ENCODE measurements at regions not wholly inside any gene's neighbourhood (a gene's known extent, or its start where the extent isn't known, plus 50 kb on each side); places are given as distances from the start of the nearest gene placed in this dataset.

DNA sequence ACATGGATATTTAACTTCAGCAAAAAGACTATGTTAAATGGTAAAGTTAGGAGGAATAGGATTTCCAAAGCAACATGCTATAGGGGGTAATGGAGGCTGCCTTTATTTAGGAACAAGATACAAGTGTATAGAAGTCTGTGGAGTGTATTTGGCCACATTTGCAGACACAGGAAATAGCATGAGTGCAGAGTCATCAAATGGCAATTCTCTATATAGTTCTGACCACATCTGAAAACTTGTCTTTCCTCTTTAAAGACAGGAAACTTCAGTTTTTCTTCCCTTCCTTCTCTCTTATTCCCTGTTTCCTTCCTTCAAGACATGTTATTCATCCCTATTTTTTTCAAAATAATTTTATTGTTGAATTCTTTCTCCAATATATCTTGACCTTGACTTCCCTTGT, 119.3 kb upstream of the PITX2 start:
- Histone ChIP-seq H3K4me3 (replicated peaks in 1 of 3; ENCODE audit: insufficient read depth in 1 of 3, low read depth in 1 of 3, low read length in 3 of 3) (no peak overlapping the region), H3K27me3 (ENCODE audit: control insufficient read depth in 2 of 2, insufficient read depth in 2 of 2, low read length in 2 of 2) (no peaks in the 10 kb centered on the region), H3K36me3 (ENCODE audit: control insufficient read depth in 2 of 2, extremely low read depth in 1 of 2, insufficient read depth in 2 of 2, low read length in 2 of 2) (no peaks in the 10 kb centered on the region), H4K20me1 (replicated peaks; ENCODE audit: control insufficient read depth, extremely low read depth, insufficient read depth, low read length) (no peaks in the 10 kb centered on the region), H3K9me3 (replicated peaks; ENCODE audit: control insufficient read depth, insufficient read depth, low read length) (no peaks in the 10 kb centered on the region), H3K9ac (replicated peaks; ENCODE audit: extremely low read depth, insufficient read depth, low read length) (no peak overlapping the region), H3K4me2 (ENCODE audit: insufficient read depth, low read length) (no peak overlapping the region), H3K79me2 (ENCODE audit: control insufficient read depth, insufficient read depth, low read length) (no peaks in the 10 kb centered on the region), H3K27ac (ENCODE audit: insufficient read depth, low read depth, low read length) (no peak overlapping the region), H3K4me1 (ENCODE audit: control insufficient read depth, extremely low read depth, insufficient read depth, low read length) (peaks cover 3% of the 10 kb centered on the region), H2AFZ (ENCODE audit: low read depth, low read length) (no peak overlapping the region), H3K9me1 (replicated peaks; ENCODE audit: control insufficient read depth, extremely low read depth, insufficient read depth, low read length) (no peaks in the 10 kb centered on the region)
- TF ChIP-seq FOS (IDR thresholded peaks at IDR 0.05; ENCODE audit: borderline replicate concordance, insufficient read depth, low read length) (peak; percentile 52), POLR2A (IDR thresholded peaks at IDR 0.05; ENCODE audit: low read depth, low read length) (no peak)
- ChIA-PET POLR2A (no interaction called here), CTCF (no interaction called here)
- BruUV-seq (replicated peaks) = no TSS peak
- FAIRE-seq (no peak), DNase-seq (ENCODE audit: low read depth, low spot score) (peak; percentile 13)
- dilution Hi-C loops (cut with MboI; ENCODE audit: extremely low pct_ligation_motif_present, low sequenced_read_pairs) = no loop called here
- intact Hi-C loops (cut with micrococcal nuclease) = no loop called here

DNA sequence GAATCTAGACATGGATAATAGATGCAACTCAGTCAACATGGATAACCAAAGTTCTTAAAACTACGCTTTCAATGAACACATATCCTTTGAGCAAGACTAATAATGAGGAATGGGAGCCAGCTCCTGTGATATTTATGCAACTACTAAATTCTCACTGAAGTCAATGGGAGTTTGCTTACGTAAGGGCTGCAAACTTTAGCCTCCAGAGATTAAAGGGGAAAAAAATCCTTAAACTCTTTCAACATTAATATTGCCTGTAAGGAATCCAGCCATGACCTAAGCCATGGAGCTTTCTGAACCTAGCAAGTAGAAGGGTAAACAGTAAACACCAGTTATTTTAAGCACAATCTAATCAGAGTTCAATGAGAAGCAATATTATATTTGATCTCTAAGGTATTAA, 125.2 kb upstream of the PITX2 start:
- H3K9me3 ChIP-seq (replicated peaks; ENCODE audit: control insufficient read depth, insufficient read depth, low read length) = no peaks in the 10 kb centered on the region
- POLR2A ChIA-PET = no interaction called here
- no TSS peak for BruUV-seq (replicated peaks)

More for the DNA sequence above, 125.2 kb upstream of the PITX2 start:
- H3K4me2 ChIP-seq (ENCODE audit: insufficient read depth, low read length) = no peak overlapping the region
- CTCF ChIA-PET = no interaction called here
- no peaks in the 10 kb centered on the region for H3K9me1 ChIP-seq (replicated peaks; ENCODE audit: control insufficient read depth, extremely low read depth, insufficient read depth, low read length)
- dilution Hi-C loops (cut with MboI; ENCODE audit: extremely low pct_ligation_motif_present, low sequenced_read_pairs) = no loop called here
- H3K27me3 ChIP-seq (ENCODE audit: control insufficient read depth in 2 of 2, insufficient read depth in 2 of 2, low read length in 2 of 2) = no peaks in the 10 kb centered on the region
- no peak for DNase-seq (ENCODE audit: low read depth, low spot score)
- intact Hi-C loops (cut with micrococcal nuclease) = no loop called here
- no peaks in the 10 kb centered on the region for H3K4me1 ChIP-seq (ENCODE audit: control insufficient read depth, extremely low read depth, insufficient read depth, low read length)
- TF ChIP-seq POLR2A (IDR thresholded peaks at IDR 0.05; ENCODE audit: low read depth, low read length) (no peak), MAX (IDR thresholded peaks at IDR 0.05; ENCODE audit: insufficient read depth, insufficient read length) (no peak), EZH2 (IDR thresholded peaks at IDR 0.05; ENCODE audit: borderline replicate concordance, low read depth, low read length, severe bottlenecking) (no peak), JUN (IDR thresholded peaks at IDR 0.05; ENCODE audit: borderline replicate concordance, insufficient read depth, insufficient read length, low read depth) (no peak), GATA2 (IDR thresholded peaks at IDR 0.05; ENCODE audit: insufficient read depth, insufficient read length, low read depth, low read length) (no peak), FOS (IDR thresholded peaks at IDR 0.05; ENCODE audit: borderline replicate concordance, insufficient read depth, low read length) (no peak), CTCF (IDR thresholded peaks at IDR 0.05; ENCODE audit: extremely low read depth in 1 of 2, insufficient read depth in 1 of 2, low read depth in 1 of 2, low read length in 2 of 2) (no peak)
- no peak overlapping the region for H2AFZ ChIP-seq (ENCODE audit: low read depth, low read length)
- FAIRE-seq = no peak
- H3K27ac ChIP-seq (ENCODE audit: insufficient read depth, low read depth, low read length) = no peak overlapping the region
- no peaks in the 10 kb centered on the region for H3K36me3 ChIP-seq (ENCODE audit: control insufficient read depth in 2 of 2, extremely low read depth in 1 of 2, insufficient read depth in 2 of 2, low read length in 2 of 2)
- no peaks in the 10 kb centered on the region for H3K79me2 ChIP-seq (ENCODE audit: control insufficient read depth, insufficient read depth, low read length)
- no peak overlapping the region for H3K4me3 ChIP-seq (replicated peaks in 1 of 3; ENCODE audit: insufficient read depth in 1 of 3, low read depth in 1 of 3, low read length in 3 of 3)
- no peak overlapping the region for H3K9ac ChIP-seq (replicated peaks; ENCODE audit: extremely low read depth, insufficient read depth, low read length)
- no peaks in the 10 kb centered on the region for H4K20me1 ChIP-seq (replicated peaks; ENCODE audit: control insufficient read depth, extremely low read depth, insufficient read depth, low read length)

All from endothelial cell of umbilical vein (primary cell).